ENCODE measurements at regions not wholly inside any gene's neighbourhood (a gene's known extent, or its start where the extent isn't known, plus 50 kb on each side); places are given as distances from the start of the nearest gene placed in this dataset.

DNA sequence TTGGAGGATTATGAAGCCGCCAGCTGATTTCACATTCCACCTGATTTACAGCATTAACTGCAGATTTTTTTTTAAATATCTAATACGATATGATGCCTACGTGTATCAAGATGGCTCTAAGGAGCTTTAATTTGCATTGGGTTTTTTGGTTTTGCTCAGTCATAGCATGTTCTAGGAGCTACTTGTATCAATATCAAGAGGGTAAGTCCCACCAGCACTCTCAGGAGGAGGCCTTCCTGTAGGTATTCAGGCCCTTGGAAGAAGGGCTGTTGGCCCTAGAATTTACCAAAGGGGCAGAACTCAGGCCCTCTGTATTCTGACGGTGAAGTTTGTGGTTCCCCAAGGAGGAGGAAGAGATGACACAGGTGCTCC is 97.2 kb upstream of the IPO5 start:
- no peak overlapping the region for H3K27ac ChIP-seq
- H3K9me3 ChIP-seq = no peaks in the 10 kb centered on the region
- TF ChIP-seq, protein P1, sequence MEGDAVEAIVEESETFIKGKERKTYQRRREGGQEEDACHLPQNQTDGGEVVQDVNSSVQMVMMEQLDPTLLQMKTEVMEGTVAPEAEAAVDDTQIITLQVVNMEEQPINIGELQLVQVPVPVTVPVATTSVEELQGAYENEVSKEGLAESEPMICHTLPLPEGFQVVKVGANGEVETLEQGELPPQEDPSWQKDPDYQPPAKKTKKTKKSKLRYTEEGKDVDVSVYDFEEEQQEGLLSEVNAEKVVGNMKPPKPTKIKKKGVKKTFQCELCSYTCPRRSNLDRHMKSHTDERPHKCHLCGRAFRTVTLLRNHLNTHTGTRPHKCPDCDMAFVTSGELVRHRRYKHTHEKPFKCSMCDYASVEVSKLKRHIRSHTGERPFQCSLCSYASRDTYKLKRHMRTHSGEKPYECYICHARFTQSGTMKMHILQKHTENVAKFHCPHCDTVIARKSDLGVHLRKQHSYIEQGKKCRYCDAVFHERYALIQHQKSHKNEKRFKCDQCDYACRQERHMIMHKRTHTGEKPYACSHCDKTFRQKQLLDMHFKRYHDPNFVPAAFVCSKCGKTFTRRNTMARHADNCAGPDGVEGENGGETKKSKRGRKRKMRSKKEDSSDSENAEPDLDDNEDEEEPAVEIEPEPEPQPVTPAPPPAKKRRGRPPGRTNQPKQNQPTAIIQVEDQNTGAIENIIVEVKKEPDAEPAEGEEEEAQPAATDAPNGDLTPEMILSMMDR (IDR thresholded peaks at IDR 0.05) = no peak
- no peak overlapping the region for H3K4me3 ChIP-seq
- H3K27me3 ChIP-seq = no peaks in the 10 kb centered on the region
- no peak for DNase-seq
- H3K4me1 ChIP-seq = peaks cover 0 to 4% of the 10 kb centered on the region in 2 donors
- H3K36me3 ChIP-seq = no peaks in the 10 kb centered on the region
- intact Hi-C loops (cut with DNase I) = no loop called here
- no peak for ATAC-seq

DNA sequence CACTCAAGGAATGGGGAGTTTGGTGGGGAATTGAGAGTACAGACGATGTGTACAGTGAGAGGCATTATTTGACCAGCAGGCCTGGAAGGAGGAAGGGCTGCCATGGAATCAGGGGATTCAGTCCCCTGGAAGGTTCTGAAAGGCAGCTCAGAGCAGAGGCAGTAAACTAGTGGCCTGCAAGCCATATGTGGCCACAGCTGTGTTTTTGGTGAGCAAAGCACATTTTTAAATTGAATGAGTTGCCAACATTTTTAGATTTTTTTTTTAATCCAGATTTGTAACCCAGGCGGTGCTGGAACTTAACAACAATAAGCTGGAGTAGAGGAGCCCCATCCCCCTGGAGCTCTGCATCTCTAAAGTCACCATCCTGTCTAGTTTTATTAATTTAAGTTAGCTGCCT is 95.3 kb upstream of the IPO5 start:
- intact Hi-C loops (cut with DNase I) = no loop called here
- TF ChIP-seq, protein P1 (IDR thresholded peaks at IDR 0.05) = no peak
- Histone ChIP-seq H3K27ac (no peak overlapping the region), H3K4me3 (no peak overlapping the region), H3K9me3 (no peaks in the 10 kb centered on the region), H3K36me3 (no peaks in the 10 kb centered on the region), H3K4me1 (peaks cover 0 to 4% of the 10 kb centered on the region in 2 donors), H3K27me3 (no peaks in the 10 kb centered on the region)
- no peak for ATAC-seq
- DNase-seq = no peak

DNA sequence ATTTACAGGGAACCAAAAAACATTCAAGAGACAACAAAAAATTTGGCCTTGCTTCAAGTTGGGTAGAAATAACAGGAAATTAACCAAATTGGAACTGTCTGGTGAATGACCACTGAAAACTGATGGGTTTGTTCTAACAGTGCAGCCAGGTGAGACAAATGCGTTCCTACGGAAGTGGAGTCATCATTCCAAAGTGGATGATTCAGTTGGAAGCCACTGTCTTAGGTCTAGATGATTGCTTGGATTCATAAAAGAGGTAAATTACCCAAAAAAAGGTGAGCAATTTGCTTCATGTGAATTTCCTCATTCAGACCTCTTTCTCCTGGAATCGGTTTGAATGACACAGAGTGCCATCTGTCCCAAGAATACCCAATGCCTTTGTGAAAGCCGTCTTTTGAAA is 87.1 kb upstream of the IPO5 start:
- no peak for ATAC-seq

DNA sequence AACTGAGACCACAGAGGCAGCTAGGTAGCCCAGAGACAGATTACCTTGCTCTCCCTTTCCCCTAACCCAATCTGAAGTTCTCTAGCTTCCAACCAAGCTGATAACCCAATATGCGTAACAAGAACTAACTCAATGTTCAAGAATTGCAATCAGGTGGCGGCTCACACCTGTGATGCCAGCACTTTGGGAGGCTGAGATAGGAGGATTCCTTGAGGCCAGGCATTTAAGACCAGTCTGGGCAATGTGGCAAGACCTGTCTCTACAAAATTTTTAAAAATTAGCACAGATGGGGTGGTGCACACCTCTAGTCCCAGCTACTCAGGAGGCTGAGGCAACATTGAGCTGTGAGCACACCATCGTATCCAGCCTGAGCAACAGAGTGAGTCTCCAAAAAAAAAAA is 86.7 kb upstream of the IPO5 start:
- H3K27ac ChIP-seq = no peak overlapping the region
- no peaks in the 10 kb centered on the region for H3K36me3 ChIP-seq
- intact Hi-C loops (cut with DNase I) = no loop called here
- no peak overlapping the region for H3K4me3 ChIP-seq
- H3K9me3 ChIP-seq = peaks cover 0 to 11% of the 10 kb centered on the region in 2 donors
- TF ChIP-seq, protein P1 (IDR thresholded peaks at IDR 0.05) = no peak
- H3K4me1 ChIP-seq = no peaks in the 10 kb centered on the region
- H3K27me3 ChIP-seq = no peaks in the 10 kb centered on the region
- DNase-seq (no peak), ATAC-seq (no peak)

More for the DNA sequence above, 87.1 kb upstream of the IPO5 start:
- no peak overlapping the region for H3K4me3 ChIP-seq
- no peaks in the 10 kb centered on the region for H3K4me1 ChIP-seq
- no peaks in the 10 kb centered on the region for H3K27me3 ChIP-seq
- TF ChIP-seq, protein P1 (IDR thresholded peaks at IDR 0.05) = no peak
- H3K36me3 ChIP-seq = no peaks in the 10 kb centered on the region
- intact Hi-C loops (cut with DNase I) = no loop called here
- H3K9me3 ChIP-seq = peaks cover 0 to 11% of the 10 kb centered on the region in 2 donors
- no peak overlapping the region for H3K27ac ChIP-seq
- DNase-seq = no peak

DNA sequence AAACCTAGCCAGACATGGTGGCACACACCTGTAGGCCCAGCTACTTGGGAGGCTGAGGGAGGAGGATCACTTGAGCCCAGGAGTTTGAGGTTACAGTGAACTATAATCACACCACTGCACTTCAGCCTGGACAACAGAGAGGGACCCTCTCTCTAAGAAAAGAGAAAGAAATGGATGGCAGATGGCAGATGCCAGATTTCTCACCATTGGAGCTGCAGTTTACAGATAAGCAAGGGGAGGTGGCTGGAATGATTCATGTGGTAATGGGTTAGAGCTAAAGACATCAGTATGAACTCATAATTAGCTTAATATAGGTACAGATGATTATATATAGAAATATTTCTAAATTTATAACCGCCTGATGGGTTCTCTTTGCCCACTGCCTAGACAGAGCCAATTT is 80.1 kb upstream of the IPO5 start:
- H3K4me3 ChIP-seq = no peak overlapping the region
- intact Hi-C loops (cut with DNase I) = no loop called here
- TF ChIP-seq, protein P1 (IDR thresholded peaks at IDR 0.05) = no peak
- H3K36me3 ChIP-seq = no peaks in the 10 kb centered on the region
- DNase-seq (no peak), ATAC-seq (no peak)
- no peaks in the 10 kb centered on the region for H3K9me3 ChIP-seq
- H3K27ac ChIP-seq = no peak overlapping the region
- no peaks in the 10 kb centered on the region for H3K27me3 ChIP-seq
- H3K4me1 ChIP-seq = no peaks in the 10 kb centered on the region
